ENCODE measurements at regions not wholly inside any gene's neighbourhood (a gene's known extent, or its start where the extent isn't known, plus 50 kb on each side); places are given as distances from the start of the nearest gene placed in this dataset.

DNA sequence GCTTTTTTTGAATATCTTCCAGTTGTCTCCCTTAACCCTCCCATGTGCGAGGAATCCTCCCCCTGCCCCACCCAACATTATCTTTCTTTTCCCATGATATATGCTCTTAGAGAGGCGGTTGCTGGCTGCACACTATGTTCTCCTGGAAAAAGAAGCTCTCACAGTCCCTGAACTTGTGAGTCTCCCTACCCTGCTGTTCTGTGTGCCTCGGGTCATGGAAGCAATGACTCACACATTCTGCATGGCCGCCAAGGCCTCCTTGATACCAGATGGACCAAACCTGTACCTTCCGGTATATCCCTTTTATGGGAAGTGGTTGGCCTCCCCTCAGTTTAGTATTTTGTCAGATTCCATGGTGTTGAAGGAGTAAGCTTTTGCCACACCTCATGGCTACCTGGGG is 705.4 kb downstream of the SLITRK6 start:
- DNase-seq, result peak; percentile 42
- intact Hi-C loops (cut with DNase I), result no loop called here
- peak in 1 of 2 donors; percentile 96 for ATAC-seq

DNA sequence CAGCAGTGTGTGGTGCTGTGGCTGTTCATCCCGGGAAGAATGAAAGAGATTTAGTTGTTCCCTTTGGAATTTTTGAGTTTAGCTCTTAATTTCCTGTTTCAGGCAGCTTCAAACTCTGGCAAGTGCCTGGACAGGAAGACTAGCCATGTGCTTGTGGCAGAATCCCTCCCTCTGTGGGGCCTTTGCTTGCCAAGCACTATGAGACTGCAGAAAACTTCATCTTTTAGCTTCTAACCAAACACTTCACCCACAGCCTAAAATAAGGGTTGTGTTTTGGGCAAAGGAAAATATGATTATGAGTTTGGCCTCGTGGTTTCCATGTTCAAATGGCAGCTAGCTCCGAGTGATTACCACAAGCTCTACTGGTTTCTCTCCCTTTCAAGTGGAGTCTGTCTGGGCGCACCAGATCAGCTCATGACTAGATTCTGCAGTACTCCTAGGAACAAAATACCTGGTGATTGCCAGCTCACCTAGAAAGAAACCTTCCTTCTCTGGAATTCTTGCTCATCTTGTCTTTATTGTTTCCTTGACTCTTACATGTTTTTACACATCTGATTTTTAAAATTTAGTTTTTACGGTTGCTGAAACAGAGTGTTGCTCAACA is 707.5 kb downstream of the SLITRK6 start:
- no peak for DNase-seq
- intact Hi-C loops (cut with DNase I), result no loop called here
- ATAC-seq, result no peak

DNA sequence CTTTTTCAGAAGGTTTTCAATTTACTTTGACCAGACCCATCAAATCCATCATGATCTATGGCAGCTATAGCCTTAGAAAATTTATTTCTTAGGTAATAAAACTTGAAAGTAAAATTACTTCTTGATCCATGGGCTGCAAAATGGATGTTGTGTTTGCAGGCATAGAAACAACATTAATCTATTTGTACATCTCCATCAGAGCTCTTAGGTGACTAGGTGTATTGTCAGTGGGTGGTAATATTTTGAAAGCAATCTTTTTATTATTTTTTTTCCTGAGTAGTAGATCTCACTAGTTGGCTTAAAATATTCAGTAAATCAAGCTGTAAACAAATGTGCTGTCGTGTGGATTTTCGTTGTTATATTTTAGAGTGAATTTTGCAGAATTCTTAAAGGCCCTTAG is 710.0 kb downstream of the SLITRK6 start:
- DNase-seq (no peak), ATAC-seq (no peak)
- intact Hi-C loops (cut with DNase I), result no loop called here

DNA sequence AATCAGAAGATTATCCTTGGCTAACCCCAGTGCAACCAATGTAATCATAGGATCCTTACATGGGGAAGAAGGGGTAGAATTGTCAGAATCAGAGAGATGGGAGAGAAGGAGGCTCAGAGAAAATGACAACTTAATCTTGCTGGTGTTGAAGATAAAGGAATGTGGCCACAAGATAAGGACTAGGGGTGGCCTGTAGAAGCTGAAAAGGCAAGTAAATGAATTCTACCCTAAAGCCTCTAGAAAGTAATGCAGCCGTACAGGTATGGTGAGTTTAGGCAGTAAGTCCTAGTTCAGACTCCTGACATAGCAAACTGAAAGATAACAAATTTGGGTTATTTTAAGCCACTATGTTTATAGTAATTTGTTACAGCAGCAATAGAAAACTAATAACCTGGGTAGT is 718.5 kb downstream of the SLITRK6 start:
- intact Hi-C loops (cut with DNase I), result no loop called here
- DNase-seq (no peak), ATAC-seq (no peak)

DNA sequence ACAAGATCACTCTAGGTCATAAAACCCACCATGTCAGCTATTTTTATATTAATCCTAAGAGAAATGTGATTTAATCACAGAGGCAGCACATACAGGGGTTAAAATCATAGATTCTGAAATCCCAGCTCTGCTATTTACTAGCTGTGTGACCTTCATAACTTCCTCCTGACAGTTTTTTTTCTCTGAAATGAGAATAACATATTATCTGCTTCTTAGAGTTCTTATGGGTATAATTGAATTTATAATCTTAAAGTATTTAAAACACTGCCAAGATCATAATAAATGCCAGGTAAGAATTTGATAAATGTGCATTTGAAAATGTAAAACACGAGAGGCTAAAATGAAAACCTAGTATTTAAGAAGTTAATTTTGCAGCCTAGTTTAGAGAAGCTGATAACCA is 722.9 kb downstream of the SLITRK6 start:
- ATAC-seq (no peak), DNase-seq (no peak)
- intact Hi-C loops (cut with DNase I), result no loop called here

DNA sequence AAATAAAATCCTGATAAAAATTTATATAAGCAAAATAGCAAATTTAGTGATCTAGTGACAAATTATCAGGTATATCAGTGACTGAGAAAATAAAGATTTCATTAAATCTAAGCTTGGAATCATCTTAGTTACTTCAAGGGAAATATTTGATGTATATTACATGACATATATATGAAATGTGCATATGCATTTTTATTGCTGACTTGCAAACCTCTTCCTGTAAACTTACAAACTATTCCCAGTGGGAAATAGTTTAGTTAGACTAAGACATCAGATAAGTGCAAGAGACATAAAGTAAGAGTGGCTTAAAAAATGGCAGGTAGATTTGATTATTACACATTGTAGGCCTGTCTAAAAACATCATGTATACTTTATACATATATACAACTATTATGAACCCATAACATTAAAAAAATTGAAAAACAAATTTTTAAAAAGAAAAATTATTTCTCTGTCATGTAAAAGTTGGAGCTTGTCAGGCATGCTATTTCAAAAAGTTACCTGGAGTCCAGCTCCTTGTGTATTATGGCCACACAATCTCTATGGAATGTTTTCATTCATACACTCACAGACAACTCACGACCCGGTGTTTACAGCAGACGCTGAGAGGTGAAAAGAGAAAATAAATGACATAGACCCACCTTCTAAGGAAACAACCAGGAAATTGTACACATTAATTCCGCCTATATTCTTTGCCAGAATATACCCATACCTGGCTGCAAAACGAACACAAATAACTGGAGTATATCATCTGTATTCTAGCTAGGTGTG is 724.5 kb downstream of the SLITRK6 start:
- ATAC-seq, result no peak

DNA sequence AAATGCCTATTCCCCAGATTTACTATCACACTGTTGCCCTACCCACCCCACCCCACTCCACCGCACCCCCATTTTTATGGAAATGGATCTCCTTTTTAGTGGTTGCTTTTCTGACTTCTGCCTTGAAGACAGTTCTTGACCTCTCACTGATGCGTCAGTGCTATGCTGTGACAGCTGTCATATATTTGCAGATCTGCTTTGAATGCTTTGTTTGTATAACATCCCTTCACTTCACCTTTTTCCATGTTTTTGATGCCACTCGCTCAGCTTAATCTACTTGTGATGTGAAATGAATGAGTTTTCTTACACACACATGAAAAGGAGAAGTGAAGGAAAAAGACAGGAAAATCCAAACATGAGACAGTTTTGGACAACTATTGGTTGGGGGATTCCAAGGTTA is 731.0 kb downstream of the SLITRK6 start:
- DNase-seq (no peak), ATAC-seq (no peak)
- intact Hi-C loops (cut with DNase I), result no loop called here

More for the DNA sequence above, 724.5 kb downstream of the SLITRK6 start:
- intact Hi-C loops (cut with DNase I), result no loop called here
- no peak for DNase-seq

DNA sequence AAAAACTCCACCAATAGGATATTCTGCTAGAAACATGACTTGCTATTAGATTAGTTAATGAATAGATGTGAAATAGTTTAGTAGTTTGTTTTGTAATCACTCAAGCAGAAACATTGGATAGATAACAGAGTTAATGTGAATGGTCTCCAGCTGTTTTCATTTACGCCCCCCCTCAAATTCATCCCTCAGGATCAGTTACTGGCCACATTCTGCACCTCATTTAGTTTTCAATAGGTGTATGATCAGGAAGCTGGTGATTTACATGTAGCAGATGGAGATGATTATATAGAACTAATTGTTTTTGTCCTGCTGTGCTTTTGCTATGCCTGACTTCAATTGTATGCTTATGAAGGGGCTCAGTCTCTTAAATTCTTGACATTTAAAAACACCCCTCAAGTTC is 759.0 kb downstream of the SLITRK6 start:
- DNase-seq (no peak), ATAC-seq (no peak)
- intact Hi-C loops (cut with DNase I), result no loop called here

DNA sequence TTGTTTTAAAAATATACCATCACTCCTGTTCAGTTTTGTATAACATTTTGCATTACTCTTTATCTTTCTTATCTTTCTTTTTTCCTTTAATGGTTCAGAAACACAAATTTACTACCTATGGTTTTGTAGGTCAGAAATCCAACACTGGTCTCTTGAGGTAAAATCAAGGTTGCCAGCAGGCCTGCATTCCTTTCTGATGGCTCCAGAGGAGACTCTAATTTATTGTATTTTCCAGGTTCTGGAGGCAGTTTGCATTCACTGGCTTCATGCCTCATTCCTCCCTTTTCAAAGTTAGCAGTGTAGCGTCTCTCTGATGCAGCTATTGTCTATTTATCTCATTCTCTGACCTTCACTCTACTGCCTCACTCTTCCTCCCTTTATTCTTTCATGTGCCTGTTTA is 767.4 kb downstream of the SLITRK6 start:
- intact Hi-C loops (cut with DNase I), result no loop called here
- ATAC-seq (no peak), DNase-seq (no peak)

DNA sequence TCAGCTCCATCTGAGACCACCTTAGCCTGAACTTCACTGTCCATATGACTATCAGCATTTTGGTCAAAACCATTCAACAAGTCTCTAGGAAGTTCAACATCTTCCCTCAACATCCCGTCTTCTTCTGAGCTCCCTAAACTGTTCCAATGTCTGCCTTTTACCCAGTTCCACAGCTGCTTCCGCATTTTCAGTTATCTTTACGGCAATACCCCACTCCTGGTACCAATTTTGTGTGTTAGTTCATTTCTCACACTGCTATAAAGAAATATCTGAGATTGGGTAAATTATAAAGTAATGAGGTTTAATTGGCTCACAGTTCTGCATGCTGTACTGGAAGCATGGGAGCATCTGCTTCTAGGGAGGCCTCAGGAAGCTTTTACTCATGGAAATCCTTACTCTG is 771.2 kb downstream of the SLITRK6 start:
- ATAC-seq, result no peak
- intact Hi-C loops (cut with DNase I), result no loop called here
- DNase-seq, result no peak

DNA sequence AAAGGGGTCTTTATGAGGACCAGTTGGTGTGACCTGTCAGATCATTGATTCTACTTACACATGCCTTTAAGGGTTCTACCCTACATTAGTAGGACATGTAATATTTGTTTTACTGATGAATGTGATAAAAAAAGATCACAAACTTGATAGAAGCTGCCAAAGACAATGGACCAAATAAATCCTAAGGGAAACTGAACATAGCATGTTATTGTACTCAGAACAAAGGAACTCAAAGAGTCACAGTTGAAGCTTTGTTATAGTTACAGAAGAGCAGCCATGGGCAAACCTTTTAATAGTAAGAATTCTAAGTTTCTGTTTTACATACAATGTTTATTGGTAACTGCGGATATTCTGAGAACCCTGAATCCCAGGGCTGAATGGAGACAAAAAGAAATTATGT is 780.1 kb downstream of the SLITRK6 start:
- DNase-seq (no peak), ATAC-seq (no peak)
- intact Hi-C loops (cut with DNase I), result no loop called here

DNA sequence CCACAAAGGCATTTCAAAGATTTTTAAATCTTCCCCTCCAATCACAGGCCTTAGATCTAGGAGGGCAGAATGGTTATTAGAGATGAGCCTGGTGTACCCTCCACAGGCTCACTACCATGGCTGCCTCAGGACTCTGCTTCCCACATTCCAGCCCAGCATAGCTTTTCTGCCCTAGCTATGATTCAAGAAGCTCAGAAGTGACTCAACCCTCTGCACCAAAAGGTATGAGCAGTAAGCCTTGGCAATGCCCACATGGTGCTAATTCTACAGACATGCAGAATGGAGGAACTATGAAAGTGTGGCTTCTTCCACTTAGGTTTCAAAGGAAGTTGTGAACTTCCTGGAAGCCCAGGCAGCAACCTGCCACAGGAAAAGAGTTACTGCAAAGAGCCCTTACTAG is 786.2 kb downstream of the SLITRK6 start:
- no peak for ATAC-seq
- DNase-seq, result no peak
- intact Hi-C loops (cut with DNase I), result no loop called here

DNA sequence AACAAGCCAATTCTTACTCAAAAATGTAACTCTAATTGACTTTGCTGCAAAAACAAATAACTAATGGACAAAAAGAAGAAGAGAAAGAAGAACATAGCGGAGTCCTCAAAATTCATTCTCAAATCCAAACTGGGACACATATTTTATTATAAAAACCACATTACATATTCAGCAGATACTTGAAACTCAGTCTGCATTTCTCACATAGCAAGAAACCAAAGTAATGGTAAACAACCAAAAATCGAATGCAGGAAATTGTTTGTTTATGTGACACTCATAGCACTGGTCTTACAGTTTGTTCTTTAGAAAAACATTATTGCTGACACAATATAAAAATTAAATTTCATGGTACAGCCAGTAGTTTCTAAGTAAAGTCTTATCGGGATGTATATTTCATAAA is 789.8 kb downstream of the SLITRK6 start:
- intact Hi-C loops (cut with DNase I), result no loop called here
- DNase-seq (no peak), ATAC-seq (no peak)

DNA sequence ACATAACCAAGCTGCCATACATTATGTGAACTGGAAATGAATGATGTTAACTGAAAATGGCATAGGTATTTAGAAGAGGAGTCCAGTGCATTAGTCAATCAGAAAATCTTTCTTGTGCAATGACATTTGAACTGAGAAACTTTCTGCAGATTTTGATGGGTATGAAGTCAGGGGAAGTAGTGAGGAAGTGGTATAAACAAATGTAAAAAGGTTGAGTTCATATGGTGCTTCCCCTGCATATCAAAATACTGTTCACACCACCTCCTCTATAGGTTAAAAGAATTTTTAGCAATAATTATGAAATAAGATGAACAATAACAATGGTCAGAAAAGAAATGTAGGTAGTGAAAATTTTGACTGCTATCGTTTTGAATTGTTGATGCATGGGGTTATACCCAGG is 800.0 kb downstream of the SLITRK6 start:
- no peak for DNase-seq
- intact Hi-C loops (cut with DNase I), result no loop called here
- no peak for ATAC-seq

DNA sequence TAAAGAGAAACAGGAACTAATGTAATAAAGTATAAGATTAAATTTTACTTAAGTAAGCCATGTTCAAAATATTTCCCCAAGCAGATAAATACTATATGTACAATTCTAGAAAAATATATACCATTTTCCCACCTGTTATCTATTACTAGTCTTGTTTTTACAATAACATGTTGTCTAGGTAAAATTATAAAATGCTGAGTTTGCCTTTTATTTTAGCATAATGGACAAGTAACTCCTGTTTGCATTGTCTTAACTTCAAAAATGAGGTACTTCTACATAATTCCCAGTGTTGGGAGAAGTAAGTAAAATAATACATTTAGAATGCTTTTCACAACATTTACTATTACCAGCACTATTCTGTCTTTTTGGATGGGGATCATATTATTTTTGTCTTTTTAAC is 800.5 kb downstream of the SLITRK6 start:
- DNase-seq (no peak), ATAC-seq (no peak)
- intact Hi-C loops (cut with DNase I), result no loop called here

DNA sequence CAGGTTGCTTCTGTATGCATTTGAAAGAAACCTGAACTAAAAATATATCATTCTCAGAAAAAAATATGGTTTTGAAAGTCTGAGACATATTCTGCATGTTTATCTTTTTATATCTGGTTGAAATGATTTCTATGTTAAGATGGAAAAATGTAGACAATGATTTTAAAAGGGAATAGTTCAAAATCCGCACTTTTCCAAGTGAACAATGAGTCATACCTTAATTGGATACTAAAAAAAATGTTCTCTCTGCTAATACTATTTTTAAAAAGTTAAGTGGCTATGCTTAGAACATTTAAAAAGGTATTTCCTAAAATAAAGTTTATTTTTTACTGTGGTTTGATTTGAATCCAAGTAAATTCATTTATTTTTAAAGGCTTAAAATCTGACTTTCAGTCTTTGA is 801.4 kb downstream of the SLITRK6 start:
- DNase-seq (no peak), ATAC-seq (no peak)
- intact Hi-C loops (cut with DNase I), result no loop called here

DNA sequence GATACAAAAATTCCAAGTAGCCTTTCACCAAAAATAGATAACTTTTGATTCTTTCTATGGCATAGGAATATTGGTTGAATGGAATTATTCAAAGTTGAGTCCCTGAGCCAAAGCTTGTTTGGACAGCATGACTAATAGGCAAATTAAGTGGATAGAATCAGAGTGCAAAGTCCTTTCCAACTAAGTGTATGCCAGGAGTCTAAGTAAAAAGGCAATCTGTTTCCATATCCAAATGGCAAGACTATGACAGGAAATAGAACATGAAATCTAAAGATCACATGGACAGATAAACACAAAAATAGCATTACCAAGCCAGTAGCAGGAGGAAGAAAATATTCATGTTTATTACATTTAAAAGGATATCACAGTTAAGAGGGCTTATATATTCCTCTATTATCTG is 804.6 kb downstream of the SLITRK6 start:
- intact Hi-C loops (cut with DNase I), result no loop called here
- ATAC-seq, result no peak
- no peak for DNase-seq

DNA sequence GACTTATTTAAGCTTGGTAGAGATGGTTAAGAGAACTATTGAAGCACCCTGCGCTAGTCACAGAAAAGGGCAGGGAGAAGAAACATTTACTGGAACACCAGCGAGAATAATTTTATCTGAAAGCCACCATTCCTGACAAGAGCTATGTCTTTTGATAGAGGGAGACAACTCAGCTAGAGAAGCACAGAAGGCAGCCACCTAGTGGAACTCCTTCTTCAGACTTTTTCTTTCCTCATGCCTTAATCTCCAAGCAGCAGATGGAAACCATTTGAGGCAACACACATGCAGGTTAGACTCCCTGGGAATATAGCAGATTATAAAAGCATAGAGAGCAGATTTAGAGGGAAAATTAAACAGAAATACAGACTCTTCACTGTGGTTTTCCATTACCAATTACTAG is 813.4 kb downstream of the SLITRK6 start:
- DNase-seq (no peak), ATAC-seq (no peak)
- intact Hi-C loops (cut with DNase I), result no loop called here

DNA sequence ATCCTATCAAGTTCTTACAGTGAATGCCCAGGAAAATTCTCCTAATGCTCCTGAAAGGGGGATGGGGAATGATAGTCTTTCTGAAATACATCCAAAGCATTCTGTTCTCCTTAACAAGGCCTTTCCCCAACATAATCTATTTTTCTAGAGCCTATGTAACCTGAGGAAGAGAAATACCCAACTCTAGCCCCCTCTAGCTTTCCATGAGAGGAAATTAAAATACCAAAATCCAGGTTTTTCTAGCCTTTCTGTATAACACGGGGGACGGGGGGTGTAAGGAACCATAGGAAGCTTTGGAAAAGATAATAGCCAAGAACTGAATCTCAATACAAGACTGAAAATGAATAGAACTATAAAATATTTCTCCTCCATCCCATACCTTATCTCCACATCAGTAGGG is 815.9 kb downstream of the SLITRK6 start:
- ATAC-seq (no peak), DNase-seq (no peak)
- intact Hi-C loops (cut with DNase I), result no loop called here

DNA sequence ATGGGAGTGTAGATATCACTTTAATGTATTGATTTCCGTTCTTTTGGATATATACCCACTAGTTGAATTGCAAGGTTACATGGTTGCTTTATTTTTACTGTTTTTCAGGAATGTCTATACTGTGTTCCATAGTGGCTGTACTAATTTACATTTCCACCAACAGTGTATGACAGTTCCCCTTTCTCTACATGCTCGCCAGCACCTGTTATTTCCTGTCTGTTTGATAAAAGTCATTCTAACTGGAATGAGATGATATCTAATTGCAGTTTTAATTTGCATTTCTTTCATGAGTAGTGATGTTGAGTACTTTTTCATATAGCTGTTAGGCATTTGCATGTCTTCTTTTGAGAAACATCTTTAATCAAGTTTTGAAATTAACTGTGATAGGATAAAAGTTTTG is 818.6 kb downstream of the SLITRK6 start:
- ATAC-seq (no peak), DNase-seq (no peak)
- intact Hi-C loops (cut with DNase I), result no loop called here

DNA sequence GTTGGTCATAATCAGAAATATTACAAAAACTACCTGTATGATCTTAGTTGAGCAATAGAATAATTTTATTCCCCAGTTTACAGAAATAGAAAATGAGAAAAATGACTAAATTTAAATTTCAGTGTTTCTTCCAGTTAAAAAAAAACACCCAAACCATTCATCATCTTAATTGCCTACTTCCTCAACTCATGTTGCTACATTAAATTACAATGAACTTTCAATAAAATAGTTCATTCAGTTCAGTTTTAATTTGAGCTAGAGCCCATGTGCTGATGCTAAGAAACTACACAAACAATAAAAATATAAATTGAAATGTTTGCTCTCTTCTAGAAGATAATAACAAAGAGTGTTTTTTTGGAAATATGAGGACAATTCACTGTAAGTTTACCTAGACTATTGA is 820.4 kb downstream of the SLITRK6 start:
- intact Hi-C loops (cut with DNase I), result no loop called here
- DNase-seq (no peak), ATAC-seq (no peak)
